ENCODE measurements at regions not wholly inside any gene's neighbourhood (a gene's known extent, or its start where the extent isn't known, plus 50 kb on each side); places are given as distances from the start of the nearest gene placed in this dataset.

- H3K27me3 Mint-ChIP-seq, result peaks cover 5% of the 10 kb centered on the region
Measured at GRCh38 chr1:57794078-57794477, 370.2 kb upstream of the DAB1 start.

GRCh38 chr1:57791497-57791896 lies 367.6 kb upstream of the DAB1 start:
- Mint-ChIP-seq H3K27ac (no peak overlapping the region), H3K4me3 (no peak overlapping the region), H3K4me1 (no peaks in the 10 kb centered on the region), H3K27me3 (no peaks in the 10 kb centered on the region), H3K9me3 (ENCODE audit: insufficient read depth) (no peaks in the 10 kb centered on the region)
- H3K4me3 ChIP-seq (ENCODE audit: control extremely low read depth in 1 of 5, extremely low read depth in 1 of 5, insufficient read depth in 1 of 5, low read depth in 2 of 5, low read length in 4 of 5), result no peak overlapping the region
- TF ChIP-seq CTCF (IDR thresholded peaks at IDR 0.05) (no peak), EZH2 (IDR thresholded peaks at IDR 0.05; ENCODE audit: borderline replicate concordance, insufficient read depth, low read depth, low read length, poor library complexity, severe bottlenecking) (no peak)
- ChIA-PET POLR2A (no interaction called here), CTCF (no interaction called here)
- no peaks in the 10 kb centered on the region for H4K20me1 ChIP-seq (ENCODE audit: control insufficient read depth, insufficient read depth, low read length, poor library complexity, severe bottlenecking)
- ATAC-seq (ENCODE audit: low read depth) (no peak), DNase-seq (no peak)
- H3K27me3 ChIP-seq (replicated peaks in 1 of 4; ENCODE audit: control extremely low read depth in 1 of 4, control insufficient read depth in 3 of 4, insufficient read depth in 4 of 4, low read length in 3 of 4), result no peaks in the 10 kb centered on the region
- H3K4me2 ChIP-seq (replicated peaks; ENCODE audit: low read depth, low read length, poor library complexity, severe bottlenecking), result no peak overlapping the region
- H3K36me3 ChIP-seq (replicated peaks in 1 of 2; ENCODE audit: control extremely low read depth in 1 of 2, control insufficient read depth in 1 of 2, extremely low read depth in 1 of 2, insufficient read depth in 2 of 2, low read length in 1 of 2), result no peaks in the 10 kb centered on the region
- intact Hi-C loops (cut with micrococcal nuclease), result no loop called here
- no peaks in the 10 kb centered on the region for H3K4me1 ChIP-seq (ENCODE audit: control insufficient read depth in 2 of 2, insufficient read depth in 2 of 2, low read length in 2 of 2)
- WGBS (ENCODE audit: insufficient coverage), result 72% methylated on average over 2 of the region's 3 CpGs
- H3K27ac ChIP-seq (ENCODE audit: low read length in 2 of 2), result no peak overlapping the region
- H2AFZ ChIP-seq (ENCODE audit: insufficient read depth, low read depth, low read length, poor library complexity, severe bottlenecking), result no peak overlapping the region
- no peak overlapping the region for H3K9ac ChIP-seq (ENCODE audit: low read length)
- no peaks in the 10 kb centered on the region for H3K79me2 ChIP-seq (ENCODE audit: control insufficient read depth, insufficient read depth, low read length)
- H3K9me3 ChIP-seq (ENCODE audit: control extremely low read depth in 1 of 3, control insufficient read depth in 2 of 3, insufficient read depth in 1 of 3, low read length in 2 of 3), result no peaks in the 10 kb centered on the region

More at GRCh38 chr1:57794078-57794477, 370.2 kb upstream of the DAB1 start:
- Histone ChIP-seq H4K20me1 (ENCODE audit: control insufficient read depth, insufficient read depth, low read length, poor library complexity, severe bottlenecking) (no peaks in the 10 kb centered on the region), H3K4me3 (ENCODE audit: control extremely low read depth in 1 of 5, extremely low read depth in 1 of 5, insufficient read depth in 1 of 5, low read depth in 2 of 5, low read length in 4 of 5) (no peak overlapping the region), H3K27ac (ENCODE audit: low read length in 2 of 2) (no peak overlapping the region), H3K27me3 (replicated peaks in 1 of 4; ENCODE audit: control extremely low read depth in 1 of 4, control insufficient read depth in 3 of 4, insufficient read depth in 4 of 4, low read length in 3 of 4) (no peaks in the 10 kb centered on the region), H3K9ac (ENCODE audit: low read length) (no peak overlapping the region), H3K4me1 (ENCODE audit: control insufficient read depth in 2 of 2, insufficient read depth in 2 of 2, low read length in 2 of 2) (no peaks in the 10 kb centered on the region), H3K79me2 (ENCODE audit: control insufficient read depth, insufficient read depth, low read length) (no peaks in the 10 kb centered on the region), H2AFZ (ENCODE audit: insufficient read depth, low read depth, low read length, poor library complexity, severe bottlenecking) (no peak overlapping the region), H3K9me3 (ENCODE audit: control extremely low read depth in 1 of 3, control insufficient read depth in 2 of 3, insufficient read depth in 1 of 3, low read length in 2 of 3) (no peaks in the 10 kb centered on the region), H3K4me2 (replicated peaks; ENCODE audit: low read depth, low read length, poor library complexity, severe bottlenecking) (no peak overlapping the region), H3K36me3 (replicated peaks in 1 of 2; ENCODE audit: control extremely low read depth in 1 of 2, control insufficient read depth in 1 of 2, extremely low read depth in 1 of 2, insufficient read depth in 2 of 2, low read length in 1 of 2) (no peaks in the 10 kb centered on the region)
- Mint-ChIP-seq H3K4me3 (no peak overlapping the region), H3K9me3 (ENCODE audit: insufficient read depth) (no peaks in the 10 kb centered on the region), H3K4me1 (no peaks in the 10 kb centered on the region), H3K27ac (no peak overlapping the region)
- CTCF ChIA-PET, result no interaction called here
- POLR2A ChIA-PET, result no interaction called here
- no peak for DNase-seq
- intact Hi-C loops (cut with micrococcal nuclease), result no loop called here
- TF ChIP-seq EZH2 (IDR thresholded peaks at IDR 0.05; ENCODE audit: borderline replicate concordance, insufficient read depth, low read depth, low read length, poor library complexity, severe bottlenecking) (no peak), CTCF (IDR thresholded peaks at IDR 0.05) (no peak)
- WGBS (ENCODE audit: insufficient coverage), result no CpG with 5 or more reads among the region's 2 CpGs
- no peak for ATAC-seq (ENCODE audit: low read depth)
